Endothelial cell of umbilical vein (primary cell): ENCODE measurements at regions not wholly inside any gene's neighbourhood (a gene's known extent, or its start where the extent isn't known, plus 50 kb on each side); places are given as distances from the start of the nearest gene placed in this dataset.

Experiments used
- BruUV-seq: library from RNA; stranded (reverse); fragments of 400-500 nt; replicated peaks from 2 replicates; lab custom pipeline; 2021; lab: Mats Ljungman, UMichigan
- CTCF ChIA-PET: fragments of 300-600, 350-600 bp; sonication (Branson Sonifier 250); formaldehyde crosslinking; loops from one replicate; lab custom pipeline; 2021; ENCODE audit warnings: antibody characterized with exemption, inconsistent platforms; lab: Charles Lee
- POLR2A ChIA-PET: fragments of 300-600, 350-600 bp; sonication (Branson Sonifier 250); formaldehyde crosslinking; loops from one replicate; lab custom pipeline; 2021; ENCODE audit warnings: antibody characterized with exemption, inconsistent platforms; lab: Charles Lee
- DNase-seq: peaks from one replicate; pipeline ENCODE4 v3.0.0-alpha.2; 2011; ENCODE audit warnings: low read depth, low spot score
- FAIRE-seq: peaks from 2 replicates; lab custom pipeline; 2011; peaks lifted over from hg19 to GRCh38; lab: Jason Lieb, UNC
- H2AFZ ChIP-seq: 2 replicates; pipeline ENCODE4 v1.6.0; 2012; ENCODE audit warnings: low read depth, low read length, control low read depth, inconsistent platforms
- H3K27ac ChIP-seq: 2 replicates; pipeline ENCODE4 v1.5.1; 2011; ENCODE audit warnings: low read depth, mild to moderate bottlenecking, control low read depth, low read length, moderate library complexity; ENCODE audit not compliant: insufficient read depth
- H3K27me3 ChIP-seq, 2 experiments: 2 replicates each; pipeline versions ENCODE4 v1.6.0 to v1.6.1; 2011; ENCODE audit warnings: low read length in 2 of 2, mixed read lengths in 1 of 2; ENCODE audit not compliant: control insufficient read depth in 2 of 2, insufficient read depth in 2 of 2
- H3K36me3 ChIP-seq, 2 experiments: 2 replicates in 1 of 2; 3 replicates in 1 of 2; pipeline ENCODE4 v1.5.1; 2011; ENCODE audit warnings: low read length in 2 of 2, mild to moderate bottlenecking in 1 of 2, moderate library complexity in 1 of 2; ENCODE audit not compliant: control insufficient read depth in 2 of 2, insufficient read depth in 2 of 2; ENCODE audit errors: extremely low read depth in 1 of 2
- H3K4me1 ChIP-seq: 3 replicates; pipeline ENCODE4 v1.5.1; 2011; ENCODE audit warnings: mild to moderate bottlenecking, low read length; ENCODE audit not compliant: control insufficient read depth, insufficient read depth; ENCODE audit errors: extremely low read depth
- H3K4me2 ChIP-seq: 2 replicates; pipeline ENCODE4 v1.6.1; 2011; ENCODE audit warnings: low read length, control low read depth, mixed read lengths; ENCODE audit not compliant: insufficient read depth
- H3K4me3 ChIP-seq, 3 experiments: fragments of 200-600 bp in 1 of 3; sonication (generic), shearing (Covaris generic) in 1 of 3; replicated peaks in 1 of 3; 2 replicates each; pipeline ENCODE4 v1.5.1; 2011 to 2016; ENCODE audit warnings: control low read depth in 3 of 3, low read length in 3 of 3, mild to moderate bottlenecking in 2 of 3, inconsistent platforms in 1 of 3, low read depth in 1 of 3, moderate library complexity in 1 of 3; ENCODE audit not compliant: insufficient read depth in 1 of 3
- H3K79me2 ChIP-seq: 2 replicates; pipeline ENCODE4 v1.6.0; 2012; ENCODE audit warnings: low read length, inconsistent platforms; ENCODE audit not compliant: control insufficient read depth, insufficient read depth
- H3K9ac ChIP-seq: replicated peaks from 2 replicates; pipeline ENCODE3; 2011; ENCODE audit warnings: low read length, control low read depth; ENCODE audit not compliant: insufficient read depth; ENCODE audit errors: extremely low read depth
- H3K9me1 ChIP-seq: replicated peaks from 3 replicates; pipeline ENCODE4 v1.6.0; 2011; ENCODE audit warnings: mild to moderate bottlenecking, low read length; ENCODE audit not compliant: control insufficient read depth, insufficient read depth; ENCODE audit errors: extremely low read depth
- H3K9me3 ChIP-seq: replicated peaks from 2 replicates; pipeline ENCODE4 v1.5.1; 2012; ENCODE audit warnings: low read length, inconsistent platforms; ENCODE audit not compliant: control insufficient read depth, insufficient read depth
- H4K20me1 ChIP-seq: replicated peaks from 2 replicates; pipeline ENCODE3; 2011; ENCODE audit warnings: mild to moderate bottlenecking, low read length; ENCODE audit not compliant: control insufficient read depth, insufficient read depth; ENCODE audit errors: extremely low read depth
- CTCF ChIP-seq, 2 donors: IDR thresholded peaks; 1 replicate in 1 of 2; 2 replicates in 1 of 2; pipeline ENCODE4 v1.5.1; 2011; ENCODE audit warnings: low read length in 2 of 2, mild to moderate bottlenecking in 2 of 2, moderate library complexity in 2 of 2, control low read depth in 1 of 2, inconsistent platforms in 1 of 2, low read depth in 1 of 2; ENCODE audit not compliant: insufficient read depth in 1 of 2; ENCODE audit errors: extremely low read depth in 1 of 2
- EZH2 ChIP-seq: IDR thresholded peaks from 2 replicates; pipeline ENCODE4 v1.6.1; 2012; ENCODE audit warnings: borderline replicate concordance, low read depth, mild to moderate bottlenecking, moderate library complexity, low read length, inconsistent platforms; ENCODE audit not compliant: severe bottlenecking
- FOS ChIP-seq: IDR thresholded peaks from 2 replicates; pipeline ENCODE4 v1.6.1; 2011; ENCODE audit warnings: mild to moderate bottlenecking, low read length, moderate library complexity, borderline replicate concordance; ENCODE audit not compliant: insufficient read depth
- GATA2 ChIP-seq: IDR thresholded peaks from 2 replicates; pipeline ENCODE4 v1.7.0; 2011; ENCODE audit warnings: low read depth, mild to moderate bottlenecking, moderate library complexity, mixed read lengths, low read length; ENCODE audit not compliant: insufficient read length, insufficient read depth
- JUN ChIP-seq: IDR thresholded peaks from 2 replicates; pipeline ENCODE4 v1.6.1; 2011; ENCODE audit warnings: borderline replicate concordance, low read depth; ENCODE audit not compliant: insufficient read length, insufficient read depth
- MAX ChIP-seq: IDR thresholded peaks from 2 replicates; pipeline ENCODE4 v1.6.1; 2011; ENCODE audit not compliant: insufficient read depth, insufficient read length
- MYC ChIP-seq: IDR thresholded peaks from one replicate; pipeline ENCODE4 v1.6.1; 2011; ENCODE audit warnings: mild to moderate bottlenecking, low read depth, low read length
- POLR2A ChIP-seq: IDR thresholded peaks from 2 replicates; pipeline ENCODE4 v1.6.1; 2012; ENCODE audit warnings: low read depth, mild to moderate bottlenecking, control low read depth, low read length
- POLR2AphosphoS5 ChIP-seq: IDR thresholded peaks from 2 replicates; pipeline ENCODE4 v1.6.1; 2012; ENCODE audit warnings: low read depth, mild to moderate bottlenecking, control low read depth, low read length, moderate library complexity; ENCODE audit not compliant: insufficient read depth
- dilution Hi-C: fragments of 300-500 bp; cut with MboI; formaldehyde crosslinking; loops from one replicate; pipeline ENCODE4 v1.15.0; 2019; ENCODE audit warnings: low sequenced_read_pairs; ENCODE audit not compliant: extremely low pct_ligation_motif_present
- intact Hi-C: fragments of 100-400 bp; cut with micrococcal nuclease; formaldehyde crosslinking; loops from one replicate; pipeline ENCODE4 v1.10.0; 2022

GRCh38 chr6:15823838-15824414, 161.1 kb upstream of the DTNBP1 start:
- ChIA-PET POLR2A (no interaction called here), CTCF (interaction anchor here (1.6 kb wide), 1 partner anchor 13 kb away, joined by 3 read pairs; no protein-coding TSS in a partner anchor)
- H3K9me3 ChIP-seq = no peaks in the 10 kb centered on the region

GRCh38 chr6:15822835-15823234, 160.0 kb upstream of the DTNBP1 start:
- H3K27ac ChIP-seq = no peak overlapping the region
- H3K36me3 ChIP-seq = no peaks in the 10 kb centered on the region
- ChIA-PET CTCF (no interaction called here), POLR2A (no interaction called here)
- FAIRE-seq (no peak), DNase-seq (no peak)
- H3K27me3 ChIP-seq = no peaks in the 10 kb centered on the region
- H3K4me3 ChIP-seq = no peak overlapping the region
- no peak overlapping the region for H3K4me2 ChIP-seq
- H3K4me1 ChIP-seq = no peaks in the 10 kb centered on the region
- dilution Hi-C loops = no loop called here
- no peaks in the 10 kb centered on the region for H4K20me1 ChIP-seq
- intact Hi-C loops = no loop called here
- H3K79me2 ChIP-seq = no peaks in the 10 kb centered on the region
- no peak overlapping the region for H3K9ac ChIP-seq
- no peaks in the 10 kb centered on the region for H3K9me3 ChIP-seq
- BruUV-seq = no TSS peak
- TF ChIP-seq JUN (no peak), POLR2AphosphoS5 (no peak), MAX (no peak), POLR2A (no peak), FOS (no peak), MYC (no peak), EZH2 (no peak), GATA2 (no peak), CTCF (IDR thresholded peaks at IDR 0.05; ENCODE audit: extremely low read depth in 1 of 2, insufficient read depth in 1 of 2, low read depth in 1 of 2, low read length in 2 of 2) (no peak)
- H3K9me1 ChIP-seq = no peaks in the 10 kb centered on the region
- H2AFZ ChIP-seq = no peak overlapping the region

More at GRCh38 chr6:15823838-15824414, 161.1 kb upstream of the DTNBP1 start:
- H3K27me3 ChIP-seq = no peaks in the 10 kb centered on the region
- H3K9ac ChIP-seq = no peak overlapping the region
- H3K36me3 ChIP-seq = no peaks in the 10 kb centered on the region
- H3K4me3 ChIP-seq = no peak overlapping the region
- no peaks in the 10 kb centered on the region for H4K20me1 ChIP-seq
- intact Hi-C loops (no loop called here), dilution Hi-C loops (no loop called here)
- FAIRE-seq (no peak), DNase-seq (no peak)
- H3K4me2 ChIP-seq = no peak overlapping the region
- no peaks in the 10 kb centered on the region for H3K79me2 ChIP-seq
- no peaks in the 10 kb centered on the region for H3K4me1 ChIP-seq
- H3K9me1 ChIP-seq = no peaks in the 10 kb centered on the region
- no peak overlapping the region for H3K27ac ChIP-seq
- no peak overlapping the region for H2AFZ ChIP-seq
- no peak for TF ChIP-seq EZH2
- BruUV-seq = no TSS peak
